GM19238 (cell line): ENCODE measurements at regions not wholly inside any gene's neighbourhood (a gene's known extent, or its start where the extent isn't known, plus 50 kb on each side); places are given as distances from the start of the nearest gene placed in this dataset.

Source experiments
- DNase-seq: peaks from one replicate; pipeline ENCODE4 v3.0.0; 2011; ENCODE audit warnings: low spot score; ENCODE audit not compliant: insufficient read length

GRCh38 chr3:40803311-40803710 is 278.6 kb downstream of the ZNF621 start:
- DNase-seq, result no peak

- DNase-seq, result no peak
Measured at GRCh38 chr3:40805456-40805855, 280.7 kb downstream of the ZNF621 start.

GRCh38 chr3:40810813-40811212 is 286.1 kb downstream of the ZNF621 start:
- DNase-seq, result no peak

- no peak for DNase-seq
Measured at GRCh38 chr3:40817017-40817416, 292.3 kb downstream of the ZNF621 start.

GRCh38 chr3:40821315-40821714 is 296.6 kb downstream of the ZNF621 start:
- DNase-seq, result no peak

GRCh38 chr3:40827226-40827625 is 302.5 kb downstream of the ZNF621 start:
- DNase-seq, result no peak

GRCh38 chr3:40827942-40828688 is 303.4 kb downstream of the ZNF621 start:
- DNase-seq, result no peak

- no peak for DNase-seq
Measured at GRCh38 chr3:40828741-40829415, 304.1 kb downstream of the ZNF621 start.

GRCh38 chr3:40829876-40830275 is 305.1 kb downstream of the ZNF621 start:
- DNase-seq, result no peak

GRCh38 chr3:40837300-40837699 is 312.5 kb downstream of the ZNF621 start:
- DNase-seq, result no peak

GRCh38 chr3:40841131-40841530 is 316.4 kb downstream of the ZNF621 start:
- DNase-seq, result no peak

GRCh38 chr3:40841570-40842109 is 316.9 kb downstream of the ZNF621 start:
- DNase-seq, result no peak

GRCh38 chr3:40842714-40843113 is 318.0 kb downstream of the ZNF621 start:
- no peak for DNase-seq

- no peak for DNase-seq
Measured at GRCh38 chr3:40843208-40843624, 318.5 kb downstream of the ZNF621 start.

- no peak for DNase-seq
Measured at GRCh38 chr3:40843851-40844548, 319.2 kb downstream of the ZNF621 start.

GRCh38 chr3:40844896-40845295 is 320.1 kb downstream of the ZNF621 start:
- no peak for DNase-seq

- no peak for DNase-seq
Measured at GRCh38 chr3:40845447-40845846, 320.7 kb downstream of the ZNF621 start.

- DNase-seq, result no peak
Measured at GRCh38 chr3:40845916-40846315, 321.2 kb downstream of the ZNF621 start.

- DNase-seq, result no peak
Measured at GRCh38 chr3:40846451-40846850, 321.7 kb downstream of the ZNF621 start.

- DNase-seq, result no peak
Measured at GRCh38 chr3:40847551-40847992, 322.8 kb downstream of the ZNF621 start.

GRCh38 chr3:40848421-40848820 is 323.7 kb downstream of the ZNF621 start:
- no peak for DNase-seq

GRCh38 chr3:40850861-40851260 is 326.1 kb downstream of the ZNF621 start:
- DNase-seq, result no peak
